Cardiac fibroblast (primary cell): ENCODE measurements at regions not wholly inside any gene's neighbourhood (a gene's known extent, or its start where the extent isn't known, plus 50 kb on each side); places are given as distances from the start of the nearest gene placed in this dataset.

Source experiments
- DNase-seq, 2 donors: peaks; one replicate each; pipeline versions ENCODE4 v3.0.0 to v3.0.0-alpha.2; 2010; ENCODE audit warnings: low read depth in 2 of 2
- H3K4me3 ChIP-seq, 2 donors: replicated peaks in 1 of 2; 1 replicate in 1 of 2; 2 replicates in 1 of 2; pipeline ENCODE4 v1.5.1; 2011; ENCODE audit warnings: low read depth in 2 of 2, low read length in 2 of 2, mild to moderate bottlenecking in 2 of 2, moderate library complexity in 1 of 2
- TF ChIP-seq, protein P1 (sequence below): IDR thresholded peaks from one replicate; pipeline ENCODE4 v1.5.1; 2011; ENCODE audit warnings: low read depth, mild to moderate bottlenecking, low read length, inconsistent platforms

DNA sequence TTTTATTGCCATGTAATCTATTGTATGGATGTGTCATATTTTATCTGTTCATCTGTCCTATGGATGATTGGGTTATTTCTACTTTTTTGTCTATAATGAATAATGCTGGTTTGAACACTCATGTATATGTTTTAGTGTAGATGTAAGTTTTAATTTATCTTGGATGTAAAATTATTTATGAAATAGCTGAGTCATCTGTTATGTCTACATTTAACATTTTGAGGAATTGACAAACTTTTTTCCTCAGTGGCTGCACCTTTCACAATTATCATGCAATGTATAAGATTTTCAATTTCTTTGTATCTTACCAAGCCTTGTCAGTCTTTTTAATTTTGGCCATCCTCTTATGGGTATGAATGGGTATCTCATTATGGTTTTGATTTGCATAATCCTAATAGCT, 666.4 kb downstream of the DIPK2A start:
- no peak for DNase-seq
- H3K4me3 ChIP-seq = no peak overlapping the region
- TF ChIP-seq, protein P1, sequence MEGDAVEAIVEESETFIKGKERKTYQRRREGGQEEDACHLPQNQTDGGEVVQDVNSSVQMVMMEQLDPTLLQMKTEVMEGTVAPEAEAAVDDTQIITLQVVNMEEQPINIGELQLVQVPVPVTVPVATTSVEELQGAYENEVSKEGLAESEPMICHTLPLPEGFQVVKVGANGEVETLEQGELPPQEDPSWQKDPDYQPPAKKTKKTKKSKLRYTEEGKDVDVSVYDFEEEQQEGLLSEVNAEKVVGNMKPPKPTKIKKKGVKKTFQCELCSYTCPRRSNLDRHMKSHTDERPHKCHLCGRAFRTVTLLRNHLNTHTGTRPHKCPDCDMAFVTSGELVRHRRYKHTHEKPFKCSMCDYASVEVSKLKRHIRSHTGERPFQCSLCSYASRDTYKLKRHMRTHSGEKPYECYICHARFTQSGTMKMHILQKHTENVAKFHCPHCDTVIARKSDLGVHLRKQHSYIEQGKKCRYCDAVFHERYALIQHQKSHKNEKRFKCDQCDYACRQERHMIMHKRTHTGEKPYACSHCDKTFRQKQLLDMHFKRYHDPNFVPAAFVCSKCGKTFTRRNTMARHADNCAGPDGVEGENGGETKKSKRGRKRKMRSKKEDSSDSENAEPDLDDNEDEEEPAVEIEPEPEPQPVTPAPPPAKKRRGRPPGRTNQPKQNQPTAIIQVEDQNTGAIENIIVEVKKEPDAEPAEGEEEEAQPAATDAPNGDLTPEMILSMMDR = no peak

DNA sequence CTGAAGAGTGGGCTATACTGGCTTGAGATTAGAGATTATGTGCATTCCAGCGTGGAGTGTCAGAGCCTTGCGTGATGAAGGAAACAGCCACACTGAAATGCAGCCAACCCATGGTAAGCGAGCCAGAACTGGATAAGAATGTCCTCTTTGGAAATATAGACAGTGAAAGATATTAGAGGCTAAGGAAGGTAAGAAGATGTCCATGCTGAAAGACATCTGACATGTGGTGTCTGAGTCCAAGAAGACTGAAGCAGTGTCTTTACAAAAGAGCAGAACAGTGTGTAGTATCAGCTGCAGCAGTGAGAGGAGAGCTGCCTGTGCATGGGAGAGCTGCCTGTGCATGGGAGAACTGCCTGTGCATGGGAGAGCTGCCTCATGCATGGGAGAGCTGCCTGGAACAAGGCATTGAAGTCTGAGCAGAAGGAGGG, 672.2 kb downstream of the DIPK2A start:
- peak; percentile 32 to 71 for DNase-seq
- no peak overlapping the region for H3K4me3 ChIP-seq
- TF ChIP-seq, protein P1 = no peak

DNA sequence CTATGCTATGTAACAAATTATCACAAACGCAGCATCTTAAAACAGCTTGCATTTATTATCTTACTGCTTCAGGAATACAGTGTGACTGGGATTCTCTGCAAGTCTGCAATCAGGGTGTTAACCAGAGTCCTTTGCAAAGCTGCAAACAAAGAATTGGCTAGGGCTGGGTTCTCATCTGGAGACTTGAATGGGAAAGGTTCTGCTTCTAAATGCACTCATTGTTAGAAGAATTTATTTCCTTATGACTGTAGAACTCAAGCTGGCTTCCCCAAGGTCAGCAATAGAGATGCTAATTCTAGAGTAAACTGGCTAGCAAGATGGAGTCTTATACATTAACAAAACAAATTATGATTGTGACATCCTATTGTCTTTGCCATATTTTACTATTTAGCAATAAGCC, 673.7 kb downstream of the DIPK2A start:
- no peak overlapping the region for H3K4me3 ChIP-seq

DNA sequence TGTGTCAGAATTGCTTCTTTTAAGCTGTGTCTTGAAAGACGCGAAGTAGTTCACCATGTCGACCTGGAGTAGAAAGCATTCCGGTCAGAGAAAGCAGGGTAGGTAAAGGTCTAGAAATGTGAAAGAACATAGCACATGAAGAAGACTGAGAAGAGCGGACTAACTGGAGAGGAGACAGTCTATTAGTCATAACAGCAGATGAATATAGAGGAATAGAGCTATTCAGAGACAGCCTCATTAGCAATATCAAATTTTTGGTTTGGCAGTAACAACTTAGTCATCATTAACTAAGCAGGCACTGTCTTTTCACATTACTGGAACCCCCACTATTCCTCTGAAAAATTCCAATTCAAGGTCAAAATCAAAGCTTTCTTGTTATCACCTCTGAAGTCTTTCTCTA, 678.8 kb downstream of the DIPK2A start:
- H3K4me3 ChIP-seq = no peak overlapping the region
- TF ChIP-seq, protein P1 = no peak
- no peak for DNase-seq

More for the DNA sequence above, 673.7 kb downstream of the DIPK2A start:
- TF ChIP-seq, protein P1 = no peak
- DNase-seq = no peak

DNA sequence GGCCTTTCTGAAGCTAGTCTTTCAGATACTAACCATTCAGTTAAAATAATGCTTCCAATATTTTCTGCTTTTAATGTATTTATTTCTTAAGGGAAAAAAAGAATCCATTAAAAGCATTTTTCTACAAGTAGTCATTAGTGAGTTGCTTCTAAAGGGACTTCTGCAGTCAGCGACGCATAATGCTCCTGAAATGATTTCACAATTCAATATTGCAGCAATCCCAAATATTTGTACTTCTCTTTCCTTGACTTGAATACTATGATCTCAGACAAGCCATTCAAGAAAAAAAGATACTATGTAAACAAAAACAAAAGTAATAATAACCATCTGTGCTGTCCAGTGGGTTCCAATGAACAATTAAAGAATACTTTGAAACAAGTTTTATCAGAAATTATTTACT, 681.0 kb downstream of the DIPK2A start:
- no peak overlapping the region for H3K4me3 ChIP-seq
- DNase-seq = peak; percentile 53 to 65
- TF ChIP-seq, protein P1 = no peak

DNA sequence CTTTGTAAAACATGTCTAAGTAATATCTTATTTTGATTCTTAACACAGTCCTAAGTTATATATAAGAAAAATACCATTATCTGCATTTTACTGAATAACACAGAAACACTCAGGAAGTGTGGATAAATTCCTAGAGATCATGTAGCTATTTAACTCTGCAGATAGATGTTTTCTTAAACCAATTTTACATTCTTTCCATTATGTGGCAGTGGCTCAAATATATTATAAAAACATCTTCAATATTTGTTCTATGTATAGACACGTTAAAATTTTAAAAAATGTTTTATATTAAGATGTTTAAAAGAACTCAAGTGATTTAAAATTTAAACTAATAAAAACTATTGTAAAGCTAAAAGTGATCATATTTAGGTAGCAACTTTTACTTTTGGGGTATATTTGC, 683.8 kb downstream of the DIPK2A start:
- no peak overlapping the region for H3K4me3 ChIP-seq
- no peak for DNase-seq
- TF ChIP-seq, protein P1 = no peak

DNA sequence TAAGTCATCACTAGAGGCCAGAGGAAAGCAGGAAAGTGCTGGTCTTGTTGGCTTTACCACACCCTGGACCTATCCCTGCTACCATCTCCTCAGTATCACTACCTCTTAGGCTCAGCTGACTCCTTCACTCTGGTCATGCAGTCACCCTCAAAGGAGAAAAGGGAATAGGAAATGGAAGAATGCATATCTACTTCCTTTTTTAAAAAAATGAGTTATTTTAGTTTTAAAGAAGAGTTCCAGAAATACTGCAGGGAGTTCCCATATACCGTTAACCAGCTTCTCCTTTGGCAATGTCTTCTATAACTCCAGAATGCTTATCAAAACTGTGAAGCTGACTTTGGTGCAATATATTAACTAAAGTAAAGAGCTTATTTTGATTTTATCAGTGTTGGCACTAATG, 688.6 kb downstream of the DIPK2A start:
- DNase-seq = no peak
- TF ChIP-seq, protein P1 = no peak
- no peak overlapping the region for H3K4me3 ChIP-seq
